Calu3 (cell line): ENCODE measurements at regions not wholly inside any gene's neighbourhood (a gene's known extent, or its start where the extent isn't known, plus 50 kb on each side); places are given as distances from the start of the nearest gene placed in this dataset.
A peak's percentile ranks its signal among the peaks of the same experiment; 100 is the strongest.

Experiments
- BruUV-seq: library from RNA; stranded (reverse); fragments of 400-500 nt; replicated peaks from 2 replicates; lab custom pipeline; 2021; lab: Mats Ljungman, UMichigan
- CTCF ChIA-PET: fragments of 300-600 bp; sonication (Branson Sonifier 250); formaldehyde crosslinking; loops from one replicate; lab custom pipeline; 2022; ENCODE audit warnings: antibody characterized with exemption; lab: Charles Lee
- DNase-seq: peaks from one replicate; pipeline ENCODE4 v3.0.0; 2022
- H3K27ac Mint-ChIP-seq: one replicate; pipeline ENCODE4 v1.8.0; 2022; ENCODE audit warnings: mixed read lengths; ENCODE audit not compliant: unreplicated experiment
- H3K27me3 Mint-ChIP-seq: one replicate; pipeline ENCODE4 v1.8.0; 2022; ENCODE audit warnings: mixed read lengths; ENCODE audit not compliant: unreplicated experiment
- H3K36me3 Mint-ChIP-seq: one replicate; pipeline ENCODE4 v1.8.0; 2022; ENCODE audit warnings: mild to moderate bottlenecking, moderate library complexity, mixed read lengths; ENCODE audit not compliant: insufficient read depth, unreplicated experiment
- H3K4me1 Mint-ChIP-seq: one replicate; pipeline ENCODE4 v1.8.0; 2022; ENCODE audit warnings: mild to moderate bottlenecking, low read depth, mixed read lengths; ENCODE audit not compliant: unreplicated experiment
- H3K4me3 Mint-ChIP-seq: one replicate; pipeline ENCODE4 v1.8.0; 2022; ENCODE audit warnings: mild to moderate bottlenecking, low read depth, moderate library complexity, mixed read lengths; ENCODE audit not compliant: unreplicated experiment
- H3K9me3 Mint-ChIP-seq: one replicate; pipeline ENCODE4 v1.8.0; 2022; ENCODE audit warnings: low read depth, mixed read lengths; ENCODE audit not compliant: unreplicated experiment
- CTCF ChIP-seq: fragments of 200-600 bp; IDR thresholded peaks from one replicate; pipeline ENCODE4 v1.8.0; 2022; ENCODE audit warnings: antibody characterized with exemption; ENCODE audit not compliant: unreplicated experiment
- intact Hi-C: fragments of 100-400 bp; cut with micrococcal nuclease; formaldehyde crosslinking; loops from one replicate; pipeline ENCODE4 v1.10.0; 2022; ENCODE audit not compliant: unreplicated experiment

GRCh38 chr3:111385971-111386495, 156.0 kb upstream of the CD96 start:
- BruUV-seq, result no TSS peak
- Mint-ChIP-seq H3K4me3 (no peak overlapping the region), H3K36me3 (no peaks in the 10 kb centered on the region), H3K27me3 (peaks cover 12% of the 10 kb centered on the region), H3K4me1 (no peaks in the 10 kb centered on the region), H3K27ac (no peak overlapping the region), H3K9me3 (no peaks in the 10 kb centered on the region)
- intact Hi-C loops, result no loop called here
- CTCF ChIA-PET, result no interaction called here
- TF ChIP-seq CTCF, result no peak
- DNase-seq, result no peak

- CTCF ChIA-PET, result no interaction called here
- Mint-ChIP-seq H3K4me1 (peaks cover 8% of the 10 kb centered on the region), H3K27me3 (no peaks in the 10 kb centered on the region), H3K4me3 (no peak overlapping the region), H3K9me3 (peaks cover 3% of the 10 kb centered on the region), H3K36me3 (no peaks in the 10 kb centered on the region), H3K27ac (peak overlapping the region; percentile 50)
- DNase-seq, result peak; percentile 23
- no TSS peak for BruUV-seq
- TF ChIP-seq CTCF, result no peak
- intact Hi-C loops, result no loop called here
These were observed 149.1 kb upstream of the CD96 start for GRCh38 chr3:111392894-111393398.

- no peak overlapping the region for H3K4me3 Mint-ChIP-seq
- no peak for TF ChIP-seq CTCF
- peaks cover 7% of the 10 kb centered on the region for H3K9me3 Mint-ChIP-seq
- no TSS peak for BruUV-seq
- no peak for DNase-seq
- peaks cover 8% of the 10 kb centered on the region for H3K27me3 Mint-ChIP-seq
- no peaks in the 10 kb centered on the region for H3K36me3 Mint-ChIP-seq
- no peak overlapping the region for H3K27ac Mint-ChIP-seq
- H3K4me1 Mint-ChIP-seq, result no peaks in the 10 kb centered on the region
- intact Hi-C loops, result no loop called here
- CTCF ChIA-PET, result no interaction called here
These were observed 129.3 kb upstream of the CD96 start for GRCh38 chr3:111412656-111413055.

GRCh38 chr3:111414531-111414930, 127.5 kb upstream of the CD96 start:
- DNase-seq, result no peak
- Mint-ChIP-seq H3K27ac (no peak overlapping the region), H3K27me3 (peaks cover 27% of the 10 kb centered on the region), H3K4me3 (no peak overlapping the region), H3K9me3 (peaks cover 4% of the 10 kb centered on the region), H3K36me3 (no peaks in the 10 kb centered on the region), H3K4me1 (no peaks in the 10 kb centered on the region)
- no peak for TF ChIP-seq CTCF
- CTCF ChIA-PET, result no interaction called here
- intact Hi-C loops, result no loop called here
- no TSS peak for BruUV-seq
